Cardiac fibroblast (primary cell): ENCODE measurements at regions not wholly inside any gene's neighbourhood (a gene's known extent, or its start where the extent isn't known, plus 50 kb on each side); places are given as distances from the start of the nearest gene placed in this dataset.

Experiments used
- DNase-seq, 2 donors: peaks; one replicate each; pipeline versions ENCODE4 v3.0.0 to v3.0.0-alpha.2; 2010; ENCODE audit warnings: low read depth in 2 of 2
- H3K4me3 ChIP-seq, 2 donors: replicated peaks in 1 of 2; 1 replicate in 1 of 2; 2 replicates in 1 of 2; pipeline ENCODE4 v1.5.1; 2011; ENCODE audit warnings: low read depth in 2 of 2, low read length in 2 of 2, mild to moderate bottlenecking in 2 of 2, moderate library complexity in 1 of 2
- TF ChIP-seq, protein P1 (sequence below): IDR thresholded peaks from one replicate; pipeline ENCODE4 v1.5.1; 2011; ENCODE audit warnings: low read depth, mild to moderate bottlenecking, low read length, inconsistent platforms

DNA sequence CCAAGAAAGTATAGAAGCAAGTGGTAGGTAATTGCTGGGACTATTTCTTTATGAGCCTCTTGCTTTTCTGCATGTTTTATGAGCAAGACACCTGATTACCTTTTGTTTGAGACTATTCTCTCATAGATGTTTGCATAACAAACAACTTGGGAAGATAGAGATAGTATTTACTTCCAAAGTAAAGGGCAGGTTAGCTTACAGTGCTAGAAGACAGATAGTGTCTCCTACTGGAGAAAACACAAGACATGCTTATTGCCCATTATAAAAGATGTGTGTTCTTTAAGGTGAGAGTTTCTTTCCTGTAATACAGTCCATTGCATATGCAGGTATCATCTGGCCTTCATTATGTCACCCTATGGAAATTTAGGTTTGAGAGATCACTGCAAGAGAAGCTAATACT, 174.2 kb upstream of the FUT9 start:
- no peak for DNase-seq
- no peak overlapping the region for H3K4me3 ChIP-seq
- TF ChIP-seq, protein P1, sequence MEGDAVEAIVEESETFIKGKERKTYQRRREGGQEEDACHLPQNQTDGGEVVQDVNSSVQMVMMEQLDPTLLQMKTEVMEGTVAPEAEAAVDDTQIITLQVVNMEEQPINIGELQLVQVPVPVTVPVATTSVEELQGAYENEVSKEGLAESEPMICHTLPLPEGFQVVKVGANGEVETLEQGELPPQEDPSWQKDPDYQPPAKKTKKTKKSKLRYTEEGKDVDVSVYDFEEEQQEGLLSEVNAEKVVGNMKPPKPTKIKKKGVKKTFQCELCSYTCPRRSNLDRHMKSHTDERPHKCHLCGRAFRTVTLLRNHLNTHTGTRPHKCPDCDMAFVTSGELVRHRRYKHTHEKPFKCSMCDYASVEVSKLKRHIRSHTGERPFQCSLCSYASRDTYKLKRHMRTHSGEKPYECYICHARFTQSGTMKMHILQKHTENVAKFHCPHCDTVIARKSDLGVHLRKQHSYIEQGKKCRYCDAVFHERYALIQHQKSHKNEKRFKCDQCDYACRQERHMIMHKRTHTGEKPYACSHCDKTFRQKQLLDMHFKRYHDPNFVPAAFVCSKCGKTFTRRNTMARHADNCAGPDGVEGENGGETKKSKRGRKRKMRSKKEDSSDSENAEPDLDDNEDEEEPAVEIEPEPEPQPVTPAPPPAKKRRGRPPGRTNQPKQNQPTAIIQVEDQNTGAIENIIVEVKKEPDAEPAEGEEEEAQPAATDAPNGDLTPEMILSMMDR, result no peak

DNA sequence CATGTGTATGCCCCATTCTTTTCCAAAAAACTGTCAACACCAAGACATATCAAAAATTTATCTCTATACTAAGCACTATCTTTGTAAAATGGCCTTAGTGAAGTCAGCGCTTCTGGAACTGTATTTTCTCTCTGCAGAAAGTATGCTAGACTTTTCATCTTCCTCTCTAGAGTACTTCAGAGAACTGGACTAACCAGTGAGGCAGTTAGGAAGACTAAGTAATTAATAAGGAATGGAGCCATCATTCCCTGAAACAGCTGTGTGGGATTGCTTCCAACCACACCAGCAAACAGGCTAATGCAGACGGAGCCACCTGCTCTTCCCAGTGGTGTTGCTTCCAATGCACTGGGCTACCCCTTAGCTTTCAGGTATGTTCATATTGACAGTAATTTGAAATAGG, 169.1 kb upstream of the FUT9 start:
- TF ChIP-seq, protein P1, result no peak
- H3K4me3 ChIP-seq, result no peak overlapping the region
- DNase-seq, result no peak

- TF ChIP-seq, protein P1, result no peak
- no peak for DNase-seq
These were observed 168.7 kb upstream of the FUT9 start for GRCh38 chr6:95847061-95847460.

GRCh38 chr6:95848717-95849116, 167.1 kb upstream of the FUT9 start:
- DNase-seq, result no peak
- H3K4me3 ChIP-seq, result no peak overlapping the region
- TF ChIP-seq, protein P1, result no peak

More at GRCh38 chr6:95847061-95847460, 168.7 kb upstream of the FUT9 start:
- no peak overlapping the region for H3K4me3 ChIP-seq

GRCh38 chr6:95856876-95857364, 158.9 kb upstream of the FUT9 start:
- no peak for DNase-seq
- no peak overlapping the region for H3K4me3 ChIP-seq
- TF ChIP-seq, protein P1, result no peak

DNA sequence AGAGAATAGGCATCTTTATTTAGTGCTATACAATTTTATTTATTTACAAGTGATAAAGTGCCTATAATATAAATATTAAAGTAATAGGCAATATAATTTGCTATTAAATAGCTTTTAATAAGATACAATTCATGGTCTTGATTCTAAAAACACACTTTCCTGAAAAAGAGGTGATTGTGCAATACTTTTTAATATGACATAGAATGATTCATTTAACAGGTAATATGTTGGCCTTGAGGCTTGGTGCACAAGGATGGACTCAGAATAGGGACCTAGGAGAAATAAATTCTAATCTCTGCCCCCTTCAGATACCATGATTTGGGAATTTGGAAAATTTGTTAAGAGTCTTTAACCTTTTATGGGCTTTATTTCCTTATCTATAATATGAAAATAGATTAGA, 149.9 kb upstream of the FUT9 start:
- no peak overlapping the region for H3K4me3 ChIP-seq
- TF ChIP-seq, protein P1, result no peak
- no peak for DNase-seq

- peak; percentile 0 to 3 for DNase-seq
- no peak overlapping the region for H3K4me3 ChIP-seq
- TF ChIP-seq, protein P1, result peak; percentile 8
These were observed 149.0 kb upstream of the FUT9 start for GRCh38 chr6:95866732-95867131.
